ENCODE measurements at regions not wholly inside any gene's neighbourhood (a gene's known extent, or its start where the extent isn't known, plus 50 kb on each side); places are given as distances from the start of the nearest gene placed in this dataset.

DNA sequence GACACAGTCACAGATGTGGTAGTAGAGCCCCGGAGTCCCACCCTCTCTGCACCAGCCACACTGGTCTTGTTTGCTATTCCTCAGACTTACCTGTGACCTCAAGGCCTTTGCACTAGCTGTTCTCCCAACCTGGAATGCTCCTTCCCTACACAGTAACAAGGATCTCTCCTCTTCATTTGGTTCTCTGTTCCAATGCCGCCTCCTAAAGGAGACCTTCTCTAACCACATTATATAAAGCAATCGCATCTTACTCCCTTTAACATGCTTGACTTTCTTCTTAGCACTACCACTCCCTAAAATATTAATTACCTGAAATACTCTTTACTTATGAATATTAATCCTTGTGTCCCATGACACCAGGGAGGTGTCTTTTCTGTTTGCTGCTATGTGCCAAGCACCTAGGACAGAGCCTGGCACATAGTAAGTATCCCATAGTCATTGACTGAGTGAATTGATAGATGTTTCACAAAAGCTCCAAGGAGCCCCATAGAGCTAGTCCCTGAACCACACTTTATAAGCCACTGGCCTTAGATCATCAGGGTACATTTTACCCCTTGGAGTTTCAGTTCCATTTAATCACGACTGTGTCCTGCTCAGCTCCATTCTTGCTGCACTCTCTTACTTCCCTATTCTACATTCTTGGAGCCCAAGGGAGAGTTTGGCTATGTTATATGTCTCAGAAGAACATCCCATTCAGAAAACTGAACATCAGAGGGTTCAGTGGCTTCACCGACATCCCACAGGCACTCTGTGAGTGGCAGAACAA, 312.7 kb downstream of the RAB28 start:
- TF ChIP-seq, protein P1, sequence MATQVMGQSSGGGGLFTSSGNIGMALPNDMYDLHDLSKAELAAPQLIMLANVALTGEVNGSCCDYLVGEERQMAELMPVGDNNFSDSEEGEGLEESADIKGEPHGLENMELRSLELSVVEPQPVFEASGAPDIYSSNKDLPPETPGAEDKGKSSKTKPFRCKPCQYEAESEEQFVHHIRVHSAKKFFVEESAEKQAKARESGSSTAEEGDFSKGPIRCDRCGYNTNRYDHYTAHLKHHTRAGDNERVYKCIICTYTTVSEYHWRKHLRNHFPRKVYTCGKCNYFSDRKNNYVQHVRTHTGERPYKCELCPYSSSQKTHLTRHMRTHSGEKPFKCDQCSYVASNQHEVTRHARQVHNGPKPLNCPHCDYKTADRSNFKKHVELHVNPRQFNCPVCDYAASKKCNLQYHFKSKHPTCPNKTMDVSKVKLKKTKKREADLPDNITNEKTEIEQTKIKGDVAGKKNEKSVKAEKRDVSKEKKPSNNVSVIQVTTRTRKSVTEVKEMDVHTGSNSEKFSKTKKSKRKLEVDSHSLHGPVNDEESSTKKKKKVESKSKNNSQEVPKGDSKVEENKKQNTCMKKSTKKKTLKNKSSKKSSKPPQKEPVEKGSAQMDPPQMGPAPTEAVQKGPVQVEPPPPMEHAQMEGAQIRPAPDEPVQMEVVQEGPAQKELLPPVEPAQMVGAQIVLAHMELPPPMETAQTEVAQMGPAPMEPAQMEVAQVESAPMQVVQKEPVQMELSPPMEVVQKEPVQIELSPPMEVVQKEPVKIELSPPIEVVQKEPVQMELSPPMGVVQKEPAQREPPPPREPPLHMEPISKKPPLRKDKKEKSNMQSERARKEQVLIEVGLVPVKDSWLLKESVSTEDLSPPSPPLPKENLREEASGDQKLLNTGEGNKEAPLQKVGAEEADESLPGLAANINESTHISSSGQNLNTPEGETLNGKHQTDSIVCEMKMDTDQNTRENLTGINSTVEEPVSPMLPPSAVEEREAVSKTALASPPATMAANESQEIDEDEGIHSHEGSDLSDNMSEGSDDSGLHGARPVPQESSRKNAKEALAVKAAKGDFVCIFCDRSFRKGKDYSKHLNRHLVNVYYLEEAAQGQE (IDR thresholded peaks at IDR 0.05; ENCODE audit: insufficient read depth in 1 of 2, low read depth in 2 of 2, low read length in 2 of 2), result no peak
- no peak for TF ChIP-seq TAF1 (IDR thresholded peaks at IDR 0.05; ENCODE audit: borderline replicate concordance, insufficient read depth, low read length)
- no peak for TF ChIP-seq SIN3A (IDR thresholded peaks at IDR 0.05; ENCODE audit: borderline replicate concordance, insufficient read depth, low read length)
- TF ChIP-seq FOXP2 (optimal IDR thresholded peaks at IDR 0.05; ENCODE audit: borderline replicate concordance, extremely low read depth, extremely low read length, insufficient read depth), result no peak
- no peak for TF ChIP-seq POLR2AphosphoS5 (IDR thresholded peaks at IDR 0.05; ENCODE audit: low read depth, low read length)

DNA sequence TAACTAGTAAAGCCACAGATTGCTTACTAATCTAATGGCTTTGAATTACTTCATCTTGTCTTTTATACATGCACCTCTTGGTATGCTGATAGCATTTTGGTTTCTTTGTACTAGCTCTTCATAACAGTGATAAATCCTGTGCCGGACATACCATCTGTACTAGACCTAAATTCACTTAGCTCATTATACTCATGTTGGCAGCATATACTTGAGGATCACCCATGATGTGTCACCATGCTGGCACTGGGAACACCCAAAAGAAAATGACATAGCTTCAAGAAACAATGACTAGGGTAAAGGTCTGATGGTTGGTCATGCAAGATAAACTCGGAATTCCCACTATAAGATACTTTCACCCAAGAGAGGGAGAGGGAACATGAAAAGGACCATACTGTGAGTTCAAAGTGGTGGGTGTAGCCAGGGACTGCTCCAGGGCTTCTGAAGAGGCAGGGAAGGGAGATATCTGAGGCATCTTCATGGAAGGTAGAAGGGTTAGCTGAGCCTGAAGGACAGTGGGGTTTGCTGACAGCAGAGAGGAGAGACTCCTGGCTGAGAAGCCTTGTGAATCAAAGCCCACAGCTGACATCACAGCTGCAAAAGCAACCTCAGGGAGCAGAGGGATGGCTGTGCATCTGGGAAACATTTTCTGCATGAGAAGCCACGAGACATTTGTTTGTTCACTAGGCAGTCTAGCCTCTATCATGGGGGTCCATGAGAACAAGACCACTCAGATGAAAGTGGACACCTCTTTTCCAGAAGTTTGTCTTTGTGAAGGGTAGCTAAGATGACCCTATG, 314.2 kb downstream of the RAB28 start:
- TF ChIP-seq TAF1 (IDR thresholded peaks at IDR 0.05; ENCODE audit: borderline replicate concordance, insufficient read depth, low read length) (no peak), FOXP2 (optimal IDR thresholded peaks at IDR 0.05; ENCODE audit: borderline replicate concordance, extremely low read depth, extremely low read length, insufficient read depth) (no peak), SIN3A (IDR thresholded peaks at IDR 0.05; ENCODE audit: borderline replicate concordance, insufficient read depth, low read length) (no peak), POLR2AphosphoS5 (IDR thresholded peaks at IDR 0.05; ENCODE audit: low read depth, low read length) (no peak)
- TF ChIP-seq, protein P1 (IDR thresholded peaks at IDR 0.05; ENCODE audit: insufficient read depth in 1 of 2, low read depth in 2 of 2, low read length in 2 of 2), result no peak

DNA sequence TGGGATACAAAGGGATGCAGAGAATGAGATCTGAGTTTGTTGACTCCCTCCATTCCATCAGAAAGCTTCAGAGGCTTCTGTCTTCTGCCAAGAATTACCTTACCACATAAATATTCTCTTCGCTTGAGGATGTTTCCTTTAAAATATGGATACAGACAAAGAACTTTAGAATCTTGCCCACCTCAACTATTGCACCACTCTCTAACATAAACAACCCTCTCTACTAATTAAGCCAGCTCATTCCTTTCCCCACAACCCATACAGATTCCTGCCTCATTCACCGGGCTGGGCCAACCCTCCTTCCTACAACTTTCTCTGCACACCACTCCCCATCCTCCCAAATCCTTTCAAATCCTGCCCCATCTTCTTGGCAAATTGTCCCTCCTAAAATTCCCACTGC, 315.8 kb downstream of the RAB28 start:
- TF ChIP-seq, protein P1 (IDR thresholded peaks at IDR 0.05; ENCODE audit: insufficient read depth in 1 of 2, low read depth in 2 of 2, low read length in 2 of 2), result no peak
- no peak for TF ChIP-seq TAF1 (IDR thresholded peaks at IDR 0.05; ENCODE audit: borderline replicate concordance, insufficient read depth, low read length)
- TF ChIP-seq POLR2AphosphoS5 (IDR thresholded peaks at IDR 0.05; ENCODE audit: low read depth, low read length), result no peak
- TF ChIP-seq SIN3A (IDR thresholded peaks at IDR 0.05; ENCODE audit: borderline replicate concordance, insufficient read depth, low read length), result no peak
- no peak for TF ChIP-seq FOXP2 (optimal IDR thresholded peaks at IDR 0.05; ENCODE audit: borderline replicate concordance, extremely low read depth, extremely low read length, insufficient read depth)

GRCh38 chr4:13166214-13166613, 317.9 kb downstream of the RAB28 start:
- TF ChIP-seq SIN3A (IDR thresholded peaks at IDR 0.05; ENCODE audit: borderline replicate concordance, insufficient read depth, low read length), result no peak

GRCh38 chr4:13164783-13165331, 319.3 kb downstream of the RAB28 start:
- no peak for TF ChIP-seq TAF1 (IDR thresholded peaks at IDR 0.05; ENCODE audit: borderline replicate concordance, insufficient read depth, low read length)
- TF ChIP-seq FOXP2 (optimal IDR thresholded peaks at IDR 0.05; ENCODE audit: borderline replicate concordance, extremely low read depth, extremely low read length, insufficient read depth), result no peak
- TF ChIP-seq SIN3A (IDR thresholded peaks at IDR 0.05; ENCODE audit: borderline replicate concordance, insufficient read depth, low read length), result no peak
- no peak for TF ChIP-seq POLR2AphosphoS5 (IDR thresholded peaks at IDR 0.05; ENCODE audit: low read depth, low read length)
- TF ChIP-seq, protein P1 (IDR thresholded peaks at IDR 0.05; ENCODE audit: insufficient read depth in 1 of 2, low read depth in 2 of 2, low read length in 2 of 2), result no peak
